ENCODE measurements at regions not wholly inside any gene's neighbourhood (a gene's known extent, or its start where the extent isn't known, plus 50 kb on each side); places are given as distances from the start of the nearest gene placed in this dataset.
"Not testable (repeated sequence)": the region's sequence is repeated elsewhere in the genome, so short reads cannot be mapped to it uniquely, and the experiment has no call there.

DNA sequence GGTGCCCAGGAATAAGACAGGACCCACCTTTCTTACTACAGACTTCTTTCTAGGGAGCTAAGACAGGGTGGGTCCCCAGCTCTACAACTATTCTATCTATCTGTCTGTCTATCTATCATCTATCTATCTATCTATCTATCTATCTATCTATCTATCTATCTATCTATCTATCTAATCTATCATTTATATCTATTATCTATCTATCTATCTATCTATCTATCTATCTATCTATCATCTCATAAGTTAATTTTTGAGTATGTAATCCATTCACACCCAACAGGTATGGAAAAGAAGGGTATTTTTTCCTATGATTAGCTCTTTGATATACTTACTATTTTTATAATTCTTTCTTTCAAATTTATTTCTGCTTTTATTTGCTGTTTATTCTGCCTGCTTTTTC lies 55.9 kb downstream of the BAMBI start:
- DNase-seq, result no peak

DNA sequence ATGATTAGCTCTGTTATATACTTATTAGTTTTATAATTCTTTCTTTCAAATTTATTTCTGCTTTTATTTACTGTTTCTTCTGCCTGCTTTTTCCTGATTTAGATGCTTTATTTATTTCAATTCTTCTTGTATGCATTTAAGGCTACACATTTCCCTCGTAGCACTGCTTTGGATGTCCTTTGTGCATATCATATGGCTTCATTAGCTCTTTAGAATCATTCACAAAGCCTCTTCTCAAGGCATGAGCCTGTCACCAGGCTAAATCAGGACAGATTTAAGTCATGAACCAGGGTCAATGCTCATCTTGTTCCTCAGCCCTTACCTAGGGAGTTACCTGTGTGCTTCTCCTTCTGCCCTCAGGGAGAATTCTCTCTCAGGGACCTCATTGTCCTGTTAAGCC lies 56.3 kb downstream of the BAMBI start:
- no peak for DNase-seq

DNA sequence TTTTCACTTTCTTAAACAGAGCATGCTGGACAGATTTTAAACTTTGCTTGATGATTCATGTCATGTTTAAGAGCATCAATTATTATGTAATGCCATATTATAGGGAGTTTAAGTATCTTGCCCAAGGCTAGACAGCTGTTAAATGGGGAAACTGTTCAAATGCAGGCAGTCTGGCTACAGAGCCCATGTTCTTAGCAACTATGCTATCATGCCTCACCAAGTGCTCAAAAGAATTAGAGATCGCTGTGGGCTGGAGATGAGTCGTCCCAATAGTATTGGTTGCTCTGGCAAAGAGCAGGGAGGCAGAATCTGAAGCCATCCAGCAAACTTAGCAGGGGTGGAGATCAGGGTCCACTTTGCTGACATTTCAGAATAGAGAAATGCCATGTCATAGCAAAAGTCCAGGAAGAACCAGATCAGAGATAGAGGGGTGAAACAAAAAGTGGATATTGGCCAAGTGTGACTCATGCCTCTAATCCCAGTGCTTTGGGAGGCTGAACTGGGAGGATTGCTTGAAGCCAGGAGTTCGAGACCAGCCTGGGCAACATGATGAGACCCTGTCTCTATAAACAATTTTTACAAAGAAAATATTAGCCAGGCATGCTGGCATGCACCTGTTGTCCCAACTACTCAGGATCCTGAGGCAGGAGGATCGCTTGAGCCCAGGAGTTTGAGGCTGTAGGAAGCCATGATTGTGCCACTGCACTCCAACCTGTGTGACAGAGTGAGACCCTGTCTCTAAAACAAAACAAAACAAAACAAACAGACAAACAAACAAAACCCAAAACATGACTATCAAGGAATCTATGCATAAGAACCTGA lies 57.8 kb downstream of the BAMBI start:
- no peak for DNase-seq

DNA sequence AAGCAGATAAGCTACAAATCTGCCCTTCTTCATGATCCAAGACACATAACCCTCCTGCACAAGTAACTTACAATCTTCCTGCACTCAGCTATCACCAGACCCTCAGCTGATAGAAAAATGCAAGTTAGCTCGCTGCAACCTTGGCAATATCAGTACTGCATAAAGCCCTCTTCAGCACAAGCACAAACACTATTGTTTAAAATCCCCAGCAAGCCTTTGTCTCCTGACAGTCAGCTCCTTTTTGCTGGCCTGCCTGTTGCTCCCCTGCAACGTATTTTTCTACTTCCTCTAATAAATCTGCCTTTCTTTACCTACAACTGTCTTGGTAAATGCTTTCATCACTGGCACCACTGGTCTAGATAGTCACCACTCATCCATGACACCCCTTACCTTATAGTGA lies 59.8 kb downstream of the BAMBI start:
- no peak for DNase-seq

DNA sequence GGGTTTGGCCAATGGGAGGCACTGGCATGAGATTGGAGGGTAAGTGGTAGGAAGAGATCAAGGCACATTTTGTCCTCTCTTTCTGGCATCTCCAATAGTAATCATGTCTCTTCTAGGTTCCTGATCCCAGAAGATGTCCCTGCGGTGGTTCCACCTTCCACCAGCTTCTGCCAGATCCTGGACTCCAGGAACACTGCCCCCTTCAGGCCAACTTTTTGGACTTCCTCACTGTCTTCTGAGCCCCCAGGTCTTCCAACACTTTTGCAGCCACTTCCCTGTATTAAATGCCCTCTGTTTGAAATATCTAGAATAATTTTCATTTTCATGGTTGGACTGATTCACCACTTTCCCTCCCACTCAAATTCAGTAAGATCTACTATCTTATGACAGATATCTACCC lies 60.9 kb downstream of the BAMBI start:
- DNase-seq, result no peak

DNA sequence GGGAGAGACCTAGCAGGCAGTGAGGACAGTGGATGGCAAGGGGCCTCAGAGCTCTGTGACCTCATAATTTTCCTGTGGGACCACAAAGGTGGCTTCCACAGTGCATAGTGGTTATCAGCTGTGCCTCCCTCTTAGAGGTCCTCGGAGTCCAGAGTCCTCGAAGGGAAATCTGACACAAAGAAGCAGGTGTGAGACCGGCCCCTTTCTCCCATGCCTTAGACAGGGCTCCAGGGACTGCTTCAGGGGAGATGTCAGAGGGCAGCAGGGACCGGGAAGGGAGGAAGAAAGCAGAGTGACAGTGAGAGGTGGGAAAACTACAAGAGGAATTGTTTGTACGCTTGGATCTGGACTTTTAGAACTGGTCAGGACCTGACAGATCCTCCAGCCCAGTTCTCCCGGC lies 66.3 kb downstream of the BAMBI start:
- no peak for DNase-seq

DNA sequence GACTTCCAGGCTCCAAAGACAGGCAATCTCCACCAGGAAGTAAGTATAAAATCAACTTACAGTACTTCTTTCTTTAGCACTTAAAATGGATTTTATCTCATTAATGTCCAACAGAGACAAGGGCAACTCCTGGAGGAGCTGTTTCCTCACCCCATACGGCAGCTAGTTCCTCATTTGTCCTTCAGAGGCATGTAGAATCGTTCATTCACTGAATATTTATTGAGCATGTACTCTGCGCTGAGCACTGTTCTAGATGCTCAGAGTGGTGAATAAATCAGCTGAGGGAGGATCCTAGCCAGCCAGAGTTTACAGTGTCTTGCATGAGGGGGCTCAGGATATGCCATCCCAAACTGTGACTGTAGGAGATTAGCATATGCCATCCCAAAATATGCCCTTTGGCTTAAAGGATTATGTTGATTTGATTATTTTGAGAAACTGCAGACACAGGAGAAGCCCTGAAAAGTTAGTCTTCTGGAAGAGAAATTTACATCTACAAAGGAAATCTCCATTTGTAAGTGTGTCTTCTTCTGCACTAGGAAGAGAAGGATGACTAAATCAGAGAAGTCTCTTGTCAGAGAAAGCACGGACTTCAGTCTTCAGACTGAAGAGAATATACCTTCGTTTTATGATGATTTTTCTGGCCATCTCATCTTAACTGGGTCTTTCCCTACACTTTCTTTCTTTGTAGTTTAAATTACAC lies 66.9 kb downstream of the BAMBI start:
- DNase-seq, result no peak

DNA sequence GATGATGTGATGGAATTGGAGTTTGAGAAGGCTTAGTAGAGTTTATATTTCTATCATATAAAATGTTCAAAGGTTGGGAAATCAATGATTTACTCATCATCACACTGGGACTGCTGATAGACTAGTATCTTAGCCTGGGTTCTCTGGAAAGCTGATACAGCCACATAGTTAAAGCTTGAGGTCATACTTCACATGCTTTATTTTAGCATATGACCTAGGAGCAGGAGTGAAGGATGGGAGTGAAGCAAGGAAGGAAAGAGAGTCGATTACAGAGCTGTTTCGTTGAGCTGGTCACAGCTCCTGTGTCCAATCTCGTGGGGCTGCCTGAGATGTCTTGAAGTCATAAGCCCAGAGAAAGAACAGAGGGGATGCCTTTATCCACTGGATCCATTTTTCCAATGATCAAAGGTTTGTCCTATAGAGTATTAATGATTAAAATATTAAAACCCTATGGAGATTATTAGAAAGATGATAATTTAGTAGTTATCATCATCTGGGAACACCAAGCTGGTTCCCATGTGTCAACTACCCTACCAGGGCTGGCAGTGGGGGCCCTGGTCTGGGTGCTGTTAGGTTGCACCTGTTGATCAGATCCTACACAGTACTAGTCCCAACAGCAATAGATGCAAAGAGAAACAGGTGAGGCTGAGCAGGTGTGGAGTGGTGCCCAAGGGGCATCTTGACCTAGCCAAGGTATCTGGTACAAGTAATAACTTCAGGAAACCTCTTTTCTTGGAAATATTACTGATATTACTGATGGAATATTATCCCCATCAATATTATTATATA lies 77.8 kb downstream of the BAMBI start:
- no peak for DNase-seq

DNA sequence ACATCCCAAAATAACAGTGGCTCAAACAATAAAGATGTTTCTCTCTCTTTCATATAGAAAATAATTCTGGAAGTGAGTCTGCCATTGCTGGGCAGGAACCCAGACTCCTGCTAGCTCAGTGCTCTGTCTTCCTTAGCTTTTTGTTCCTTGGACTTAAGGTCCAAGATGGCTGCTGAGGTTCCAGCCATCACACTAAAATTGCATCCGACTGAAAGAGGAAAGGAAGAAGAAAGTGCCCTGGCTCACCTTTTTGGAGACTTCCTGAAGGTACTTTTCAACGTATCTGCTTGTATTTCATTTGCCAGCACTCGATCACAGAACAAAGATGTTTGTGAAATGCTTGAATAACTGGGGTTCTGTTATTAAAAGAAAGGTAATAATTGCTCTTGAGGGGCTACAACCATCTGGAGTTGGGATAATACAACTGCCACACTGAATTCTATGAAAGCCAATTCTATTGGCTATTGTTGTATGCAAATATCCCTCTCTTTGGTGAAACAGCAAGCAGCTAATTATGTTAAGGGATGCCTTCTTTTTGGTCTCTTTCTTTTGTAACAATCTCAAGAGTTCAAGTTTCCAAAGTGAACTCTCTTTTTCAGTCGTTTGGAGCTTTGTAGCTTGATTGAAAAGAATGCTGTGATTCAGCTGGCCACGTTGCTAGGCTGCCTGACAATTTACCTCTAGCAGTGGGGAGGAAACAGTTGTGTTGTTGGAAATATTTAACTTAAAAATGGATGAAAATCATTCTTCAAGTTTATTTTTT lies 83.9 kb downstream of the BAMBI start:
- no peak for DNase-seq

DNA sequence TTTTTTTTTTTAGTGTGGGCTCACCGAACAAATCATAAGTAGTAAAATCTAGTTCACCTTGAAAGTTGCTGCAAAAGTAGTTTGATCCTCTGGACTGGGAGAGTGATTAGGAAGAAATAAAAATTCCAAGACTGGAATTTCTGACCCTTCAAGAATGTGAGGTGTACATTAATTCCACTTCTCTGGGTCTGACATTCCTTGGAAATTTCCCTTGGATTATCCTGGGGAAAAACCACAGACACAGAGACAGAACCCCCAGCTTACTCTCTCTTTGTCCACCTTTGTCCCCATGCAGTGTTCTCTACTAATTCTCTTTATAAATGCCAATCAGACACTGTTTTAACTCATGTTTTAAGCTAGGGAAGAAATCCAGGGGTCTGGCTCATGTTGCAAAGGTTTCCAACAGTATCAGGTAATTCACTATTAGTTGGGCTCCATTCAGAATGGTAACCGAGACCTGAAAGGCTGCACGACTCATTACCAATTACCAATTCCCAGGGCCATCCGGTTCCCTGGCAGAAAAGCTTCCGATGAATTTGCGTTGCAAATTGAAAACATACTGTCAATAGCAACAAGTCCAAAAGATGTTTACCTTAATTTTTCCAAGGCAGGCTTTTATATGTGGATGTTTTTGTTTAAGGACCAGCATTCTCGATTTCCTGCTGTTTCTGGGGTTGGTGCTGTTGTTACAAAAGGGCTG lies 86.3 kb downstream of the BAMBI start:
- no peak for DNase-seq

DNA sequence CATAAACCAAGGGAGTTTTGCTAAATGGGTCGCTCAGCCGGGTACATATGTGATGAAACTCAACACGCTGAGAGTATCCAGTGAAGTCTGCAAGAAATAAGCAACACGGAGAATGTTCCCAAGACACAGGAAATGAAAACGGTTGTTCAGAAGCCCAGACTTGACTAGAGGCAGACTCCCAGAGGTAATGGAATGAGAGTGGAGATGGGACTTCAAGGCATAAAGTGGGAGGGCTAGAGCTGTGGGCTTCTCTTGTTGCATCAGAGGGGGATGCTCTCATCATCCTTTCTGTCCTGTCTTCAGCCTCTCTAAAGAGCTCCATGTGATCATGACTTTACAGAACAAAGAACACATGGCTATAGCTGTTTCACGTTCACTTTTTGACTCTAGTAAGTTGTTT lies 88.3 kb downstream of the BAMBI start:
- no peak for DNase-seq

DNA sequence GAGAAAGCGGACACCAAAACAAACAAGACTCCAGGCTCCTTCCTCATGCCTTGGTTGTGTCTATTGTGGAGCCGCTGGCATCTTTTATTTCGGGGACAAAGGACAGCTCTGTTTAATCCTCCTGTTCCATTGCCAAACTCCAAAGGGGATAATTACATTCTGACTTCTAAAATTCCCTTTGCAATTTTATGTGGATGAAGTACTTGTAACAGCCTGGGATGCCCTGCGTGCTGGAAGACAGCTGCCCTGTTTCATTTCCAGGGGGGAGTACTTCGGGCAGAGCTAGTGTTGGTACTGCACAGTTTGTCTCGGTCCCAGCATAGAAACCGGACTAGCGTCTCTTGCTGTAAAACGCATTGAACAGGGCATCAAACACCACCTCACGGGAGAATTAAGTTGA lies 90.9 kb downstream of the BAMBI start:
- no peak for DNase-seq

DNA sequence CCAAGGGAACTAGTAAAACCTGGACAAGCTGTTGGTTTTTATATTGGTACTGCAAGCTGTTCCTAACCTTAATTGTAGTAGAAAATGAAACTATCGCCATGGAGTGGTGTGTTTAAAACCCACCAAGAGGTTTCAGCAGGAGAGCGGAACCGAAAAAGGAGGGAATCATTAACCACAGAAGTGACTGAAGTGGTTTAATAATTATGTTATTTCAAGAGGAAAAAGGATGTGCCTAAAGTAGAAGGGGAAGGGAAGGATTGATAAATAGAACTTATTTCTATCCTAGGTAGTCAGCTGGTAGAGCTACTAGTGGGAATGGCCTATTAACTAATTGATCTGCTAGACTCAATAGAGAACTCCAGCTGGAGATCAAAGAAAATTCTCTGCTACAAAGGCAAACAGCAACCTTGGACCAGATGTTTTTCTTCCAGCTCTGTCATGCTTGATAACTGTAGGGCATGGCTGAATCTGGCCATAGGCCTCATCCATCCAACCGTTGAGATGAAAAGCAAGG lies 91.8 kb downstream of the BAMBI start:
- DNase-seq, result no peak

DNA sequence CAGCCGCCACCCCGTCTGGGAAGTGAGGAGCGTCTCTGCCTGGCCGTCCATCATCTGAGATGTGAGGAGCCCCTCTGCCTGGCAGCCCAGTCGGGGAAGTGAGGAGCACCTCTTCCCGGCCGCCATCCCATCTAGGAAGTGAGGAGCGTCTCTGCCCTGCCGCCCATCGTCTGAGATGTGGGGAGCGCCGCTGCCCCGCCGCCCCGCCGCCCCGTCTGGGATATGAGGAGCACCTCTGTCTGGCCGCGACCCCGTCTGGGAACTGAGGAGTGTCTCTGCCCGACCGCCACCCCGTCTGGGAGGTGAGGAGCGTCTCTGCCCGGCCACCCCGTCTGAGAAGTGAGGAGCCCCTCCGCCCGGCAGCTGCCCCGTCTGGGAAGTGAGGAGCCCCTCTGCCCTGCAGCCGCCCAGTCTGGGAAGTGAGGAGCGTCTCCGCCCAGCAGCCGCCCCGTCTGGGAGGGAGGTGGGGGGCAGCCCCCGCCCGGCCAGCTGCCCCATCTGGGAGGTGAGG lies 94.3 kb downstream of the BAMBI start:
- not testable (repeated sequence) for DNase-seq

DNA sequence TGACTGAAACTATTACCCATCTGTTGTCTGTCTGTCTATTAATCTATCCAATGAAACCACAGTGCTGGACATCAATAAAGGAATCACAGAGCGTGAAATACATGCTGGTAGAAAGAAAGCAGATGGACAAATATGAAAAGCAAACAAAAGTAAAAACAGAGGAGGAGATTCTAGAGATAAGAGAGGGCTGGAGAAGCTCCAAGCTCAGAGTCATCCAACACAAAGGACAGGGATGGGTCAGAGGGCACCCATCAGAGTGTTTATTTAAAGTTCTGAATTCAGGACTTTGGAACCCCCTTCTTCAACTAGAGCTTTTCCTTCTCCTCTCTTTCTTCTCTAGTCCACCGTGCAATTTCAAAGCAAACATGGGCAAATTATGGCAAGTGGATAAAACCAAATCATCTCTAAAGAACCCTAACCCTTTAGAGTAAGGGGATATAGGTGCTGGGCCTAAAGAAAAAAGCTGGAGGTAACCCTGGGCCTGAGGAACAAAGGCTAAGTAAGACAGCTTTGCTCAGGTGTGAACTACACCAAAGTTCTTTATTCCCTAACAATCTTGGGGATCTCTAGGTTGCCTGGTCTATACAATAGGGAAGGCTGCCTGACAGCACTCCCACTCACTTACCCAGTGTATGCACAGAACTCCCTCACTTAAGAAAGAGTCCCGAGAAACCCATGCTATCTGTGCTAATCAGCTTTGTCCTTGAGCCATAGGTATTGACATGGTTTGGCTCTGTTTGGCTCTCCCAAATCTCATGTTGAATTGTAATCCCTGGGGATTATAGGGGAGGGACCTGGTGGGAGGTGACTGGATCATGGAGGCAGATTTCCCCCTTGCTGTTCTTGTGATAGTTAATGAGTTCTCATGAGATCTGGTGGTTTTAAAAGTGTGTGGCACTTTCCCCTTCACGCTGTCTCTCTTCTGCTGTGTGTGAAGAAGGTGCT lies 97.0 kb downstream of the BAMBI start:
- no peak for DNase-seq

DNA sequence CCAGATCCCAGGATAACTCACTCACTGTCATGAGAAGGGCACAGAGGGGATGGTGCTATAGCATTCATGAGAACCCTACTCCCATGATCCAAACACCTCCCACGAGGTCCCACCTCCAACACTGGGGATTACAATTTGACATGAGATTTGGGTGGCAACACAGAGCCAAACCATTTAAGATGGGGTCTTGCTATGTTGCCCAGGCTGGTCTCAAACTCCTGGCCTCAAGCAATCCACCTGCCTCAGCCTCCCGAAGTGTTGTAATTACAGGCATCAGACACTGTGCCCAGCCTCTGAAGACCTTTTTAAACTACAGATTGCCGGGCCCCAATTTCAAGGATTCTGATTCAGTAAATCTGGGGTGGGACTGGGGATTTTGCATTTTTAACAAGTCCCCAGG lies 98.5 kb downstream of the BAMBI start:
- no peak for DNase-seq

DNA sequence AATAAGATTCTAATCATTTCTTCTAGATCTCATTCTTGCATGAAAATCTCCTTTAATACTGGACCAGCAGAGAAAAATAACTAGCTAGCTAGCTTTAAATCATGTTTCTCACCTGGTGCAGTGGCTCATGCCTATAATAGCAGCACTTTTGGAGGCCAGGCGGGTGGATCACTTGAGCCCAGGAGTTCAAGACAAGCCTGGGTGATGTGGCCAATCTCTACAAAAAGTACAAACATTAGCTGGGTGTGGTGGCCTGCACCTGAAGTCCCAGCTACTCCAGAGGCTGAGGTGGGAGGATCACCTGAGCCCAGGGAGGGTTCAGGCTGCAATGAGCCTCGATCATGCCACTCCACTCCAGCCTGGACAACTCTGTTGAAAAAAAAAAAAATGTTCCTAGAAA lies 99.2 kb downstream of the BAMBI start:
- DNase-seq, result no peak

DNA sequence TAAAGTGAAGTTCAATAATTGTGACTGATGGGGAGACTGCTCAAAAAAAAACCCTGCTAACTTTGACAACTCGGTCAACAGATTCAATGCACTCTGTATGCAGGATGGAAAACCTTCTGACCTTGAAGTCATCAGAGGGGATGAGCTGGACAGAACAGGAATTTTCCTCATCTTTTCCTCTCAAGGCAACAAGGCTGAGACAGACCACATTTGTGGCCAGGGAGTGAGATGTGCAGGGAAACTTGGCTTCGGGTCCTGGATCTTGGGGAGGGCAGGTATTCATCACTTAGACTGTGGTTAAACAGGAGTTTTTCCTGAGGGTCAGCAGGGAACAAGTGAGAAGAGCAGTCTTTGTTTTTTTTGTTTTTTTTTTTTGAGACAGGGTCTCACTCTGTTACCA lies 100.6 kb downstream of the BAMBI start:
- DNase-seq, result no peak

DNA sequence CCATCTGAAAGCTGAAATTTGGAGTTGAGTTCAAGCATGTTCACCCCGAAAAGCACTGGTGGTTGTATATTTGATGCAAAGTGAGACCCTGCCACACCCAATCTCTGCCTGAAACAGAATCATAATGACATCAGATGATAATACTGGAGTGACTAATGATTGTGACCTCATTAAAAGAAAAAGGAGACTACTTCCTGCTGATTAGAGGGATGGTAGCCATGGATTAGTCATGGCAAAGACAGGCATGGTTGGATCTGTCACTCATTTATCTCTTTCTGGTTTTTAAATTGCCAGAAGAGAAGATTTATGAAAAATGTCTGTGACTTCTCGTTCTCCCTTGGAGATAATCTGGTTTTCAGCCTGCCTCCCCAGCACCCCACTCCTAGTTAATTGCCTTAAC lies 101.2 kb downstream of the BAMBI start:
- no peak for DNase-seq

DNA sequence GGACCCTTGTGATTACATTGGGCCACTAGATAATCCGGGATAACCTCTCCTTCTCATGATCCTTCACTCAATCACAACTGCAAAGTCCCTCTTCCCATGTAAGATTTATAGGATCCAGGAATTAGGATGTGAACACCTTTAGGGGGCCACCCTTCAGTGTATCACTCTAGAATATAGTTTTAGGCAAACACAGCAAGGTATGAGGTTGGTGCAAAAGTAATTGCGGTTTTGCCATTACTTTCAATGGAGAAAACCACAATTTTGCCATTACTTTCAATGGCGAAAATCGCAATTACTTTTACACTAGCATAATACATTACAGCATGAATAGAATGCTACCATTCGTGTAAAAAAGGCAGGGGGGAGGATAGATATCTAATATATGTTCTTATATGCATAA lies 104.0 kb downstream of the BAMBI start:
- DNase-seq, result no peak

DNA sequence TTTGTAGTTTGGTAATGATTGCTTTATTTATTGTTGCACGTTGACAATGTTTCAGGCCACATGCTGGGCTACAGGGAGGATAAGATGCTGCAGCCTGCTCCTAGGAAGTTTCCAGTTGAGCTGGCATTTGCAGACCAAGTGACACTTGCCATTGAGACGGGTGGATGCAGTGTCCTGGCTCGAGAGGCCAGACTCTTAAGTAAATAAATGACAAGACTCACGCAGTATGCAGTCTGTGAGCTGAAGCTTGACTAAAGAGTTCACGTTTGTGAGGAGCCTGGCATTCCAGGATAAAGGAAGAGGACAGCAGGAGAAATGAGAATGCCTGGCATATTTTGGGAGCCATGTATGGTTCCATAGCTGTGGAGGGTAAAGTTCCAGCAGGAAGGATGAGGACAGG lies 105.8 kb downstream of the BAMBI start:
- no peak for DNase-seq
